ENCODE measurements at regions not wholly inside any gene's neighbourhood (a gene's known extent, or its start where the extent isn't known, plus 50 kb on each side); places are given as distances from the start of the nearest gene placed in this dataset.

GRCh38 chr18:22047485-22047884 is 121.9 kb upstream of the GATA6 start:
- TF ChIP-seq POLR2A (IDR thresholded peaks at IDR 0.05): no peak
- TF ChIP-seq CTCF (IDR thresholded peaks at IDR 0.05): no peak
